PC-3 (cell line): ENCODE measurements at regions not wholly inside any gene's neighbourhood (a gene's known extent, or its start where the extent isn't known, plus 50 kb on each side); places are given as distances from the start of the nearest gene placed in this dataset.
A peak's percentile ranks its signal among the peaks of the same experiment; 100 is the strongest.
"Not testable (repeated sequence)": the region's sequence is repeated elsewhere in the genome, so short reads cannot be mapped to it uniquely, and the experiment has no call there.

Source experiments
- ATAC-seq: fragments of 200-7000 bp; cut with Tn5 transposase; 2 replicates; pipeline ENCODE4 v1.9.1; 2020; ENCODE audit warnings: mild to moderate bottlenecking, moderate library complexity
- BruUV-seq: library from RNA; stranded (reverse); fragments of 400-500 nt; replicated peaks from 2 replicates; lab custom pipeline; 2021; lab: Mats Ljungman, UMichigan
- CTCF ChIA-PET: fragments of 300-600 bp; sonication (Branson Sonifier 250); formaldehyde crosslinking; loops from one replicate; lab custom pipeline; 2022; ENCODE audit warnings: antibody characterized with exemption; lab: Charles Lee
- POLR2A ChIA-PET: fragments of 300-600 bp; sonication (Branson Sonifier 250); formaldehyde crosslinking; loops from one replicate; lab custom pipeline; 2022; ENCODE audit warnings: antibody characterized with exemption; ENCODE audit not compliant: unreplicated experiment; lab: Charles Lee
- DNase-seq: peaks from one replicate; pipeline ENCODE4 v3.0.0-alpha.2; 2015
- H2AFZ ChIP-seq: fragments of 300-600 bp; sonication (generic); 2 replicates; pipeline ENCODE4 v1.6.0; 2016; ENCODE audit warnings: antibody characterized with exemption, low read length
- H3F3A ChIP-seq: fragments of 300-600 bp; sonication (generic); one replicate; pipeline ENCODE4 v1.6.0; 2017; ENCODE audit warnings: antibody characterized with exemption, low read length, control low read depth, mild to moderate bottlenecking; ENCODE audit not compliant: unreplicated experiment
- H3K27ac ChIP-seq: fragments of 300-600 bp; sonication (generic); 2 replicates; pipeline ENCODE4 v1.5.1; 2016; ENCODE audit warnings: mild to moderate bottlenecking, low read length
- H3K27me3 ChIP-seq: fragments of 300-600 bp; sonication (generic); 2 replicates; pipeline ENCODE4 v1.6.1; 2016; ENCODE audit warnings: low read length, mixed read lengths
- H3K36me3 ChIP-seq: fragments of 300-600 bp; sonication (generic); 2 replicates; pipeline ENCODE4 v1.6.1; 2016; ENCODE audit warnings: low read depth, mixed run types, low read length, mixed read lengths
- H3K4me1 ChIP-seq: fragments of 300-600 bp; sonication (generic); 2 replicates; pipeline ENCODE4 v1.5.1; 2016; ENCODE audit warnings: low read length; ENCODE audit not compliant: insufficient read depth
- H3K4me2 ChIP-seq: fragments of 300-600 bp; sonication (generic); 2 replicates; pipeline ENCODE4 v1.6.0; 2016; ENCODE audit warnings: low read length
- H3K4me3 ChIP-seq: fragments of 300-600 bp; sonication (generic); 2 replicates; pipeline ENCODE4 v1.5.1; 2016; ENCODE audit warnings: mild to moderate bottlenecking, low read length, mixed read lengths
- H3K79me2 ChIP-seq: fragments of 300-600 bp; sonication (generic); 2 replicates; pipeline ENCODE4 v1.6.1; 2017; ENCODE audit warnings: low read length, mixed read lengths
- H3K9ac ChIP-seq: fragments of 300-600 bp; sonication (generic); 2 replicates; pipeline ENCODE4 v1.6.0; 2016; ENCODE audit warnings: mild to moderate bottlenecking, low read length
- H3K9me2 ChIP-seq: fragments of 300-600 bp; sonication (generic); replicated peaks from 2 replicates; pipeline ENCODE4 v1.6.1; 2016; ENCODE audit warnings: mixed run types, low read length, mixed read lengths
- H3K9me3 ChIP-seq: fragments of 300-600 bp; sonication (generic); 2 replicates; pipeline ENCODE4 v1.6.1; 2016; ENCODE audit warnings: low read length, mixed read lengths
- H4K20me1 ChIP-seq: fragments of 300-600 bp; sonication (generic); 2 replicates; pipeline ENCODE4 v1.6.1; 2016; ENCODE audit warnings: low read length, mixed read lengths
- CTCF ChIP-seq: fragments of 300-600 bp; sonication (generic); conservative IDR thresholded peaks from 2 replicates; pipeline ENCODE4 v1.5.1; 2017; ENCODE audit warnings: antibody characterized with exemption, low read depth, mild to moderate bottlenecking, low read length
- EZH2 ChIP-seq: fragments of 300-600 bp; sonication (generic); IDR thresholded peaks from one replicate; pipeline ENCODE4 v1.6.1; 2017; ENCODE audit warnings: antibody characterized with exemption, mild to moderate bottlenecking, low read length; ENCODE audit not compliant: unreplicated experiment
- EZH2phosphoT487 ChIP-seq: fragments of 300-600 bp; sonication (generic); IDR thresholded peaks from 2 replicates; pipeline ENCODE4 v1.6.1; 2018; ENCODE audit warnings: mild to moderate bottlenecking, antibody characterized with exemption, low read length, borderline replicate concordance
- intact Hi-C: fragments of 100-400 bp; cut with micrococcal nuclease; formaldehyde crosslinking; loops from 2 replicates; pipeline ENCODE4 v1.9.0; 2023

GRCh38 chr12:67046062-67046461 is 223.1 kb upstream of the CAND1 start:
- Histone ChIP-seq H4K20me1 (no peaks in the 10 kb centered on the region), H3K27me3 (no peaks in the 10 kb centered on the region), H3K9me2 (no peaks in the 10 kb centered on the region), H3K9ac (no peak overlapping the region), H3K4me2 (no peak overlapping the region), H3F3A (peaks cover 8% of the 10 kb centered on the region), H3K9me3 (no peaks in the 10 kb centered on the region), H3K36me3 (no peaks in the 10 kb centered on the region), H3K4me3 (no peak overlapping the region), H3K27ac (no peak overlapping the region), H2AFZ (no peak overlapping the region), H3K4me1 (peaks cover 62% of the 10 kb centered on the region), H3K79me2 (no peaks in the 10 kb centered on the region)
- BruUV-seq = no TSS peak
- no peak for DNase-seq
- ChIA-PET CTCF (no interaction called here), POLR2A (no interaction called here)
- TF ChIP-seq EZH2 (no peak), EZH2phosphoT487 (no peak)
- ATAC-seq = no peak
- intact Hi-C loops = no loop called here

GRCh38 chr12:67047634-67048033 is 221.5 kb upstream of the CAND1 start:
- Histone ChIP-seq H3K9me2 (no peaks in the 10 kb centered on the region), H2AFZ (no peak overlapping the region), H3K4me3 (peak overlapping the region; percentile 24; the same call in 1 of the 2 replicates), H3K27ac (peak overlapping the region; percentile 14; the same call in 1 of the 2 replicates), H3K9ac (no peak overlapping the region), H4K20me1 (no peaks in the 10 kb centered on the region), H3K4me1 (peaks cover 60% of the 10 kb centered on the region), H3K4me2 (peak overlapping the region; percentile 65), H3F3A (peaks cover 3% of the 10 kb centered on the region), H3K79me2 (no peaks in the 10 kb centered on the region), H3K36me3 (no peaks in the 10 kb centered on the region), H3K9me3 (no peaks in the 10 kb centered on the region), H3K27me3 (no peaks in the 10 kb centered on the region)
- no TSS peak for BruUV-seq
- ChIA-PET CTCF (interaction anchor here (0.6 kb wide), 1 partner anchor 21 kb away, joined by 13 read pairs; no protein-coding TSS in a partner anchor), POLR2A (no interaction called here)
- DNase-seq (peak; percentile 60), ATAC-seq (peak; percentile 64)
- intact Hi-C loops = no loop called here
- no peak for TF ChIP-seq EZH2
- no peak for TF ChIP-seq EZH2phosphoT487
- TF ChIP-seq CTCF = no peak

GRCh38 chr12:67048371-67048770 is 220.8 kb upstream of the CAND1 start:
- Histone ChIP-seq H3K9me2 (no peaks in the 10 kb centered on the region), H3K36me3 (no peaks in the 10 kb centered on the region), H3K4me1 (peaks cover 61% of the 10 kb centered on the region), H3K9me3 (no peaks in the 10 kb centered on the region), H3K9ac (no peak overlapping the region), H3K27me3 (no peaks in the 10 kb centered on the region), H2AFZ (no peak overlapping the region), H3K79me2 (no peaks in the 10 kb centered on the region), H3K27ac (peak overlapping the region; percentile 14; the same call in 1 of the 2 replicates), H3F3A (peaks cover 3% of the 10 kb centered on the region), H3K4me2 (peak overlapping the region; percentile 65), H4K20me1 (no peaks in the 10 kb centered on the region), H3K4me3 (no peak overlapping the region)
- ChIA-PET CTCF (no interaction called here), POLR2A (no interaction called here)
- DNase-seq (peak; percentile 45), ATAC-seq (no peak)
- TF ChIP-seq EZH2 (no peak), CTCF (no peak), EZH2phosphoT487 (no peak)
- intact Hi-C loops = no loop called here
- no TSS peak for BruUV-seq

- H3K9ac ChIP-seq, BruUV-seq, H3K27ac ChIP-seq, H3K79me2 ChIP-seq, POLR2A ChIA-PET, ATAC-seq, H3K9me3 ChIP-seq, H3F3A ChIP-seq, H2AFZ ChIP-seq, H3K9me2 ChIP-seq, H3K4me2 ChIP-seq, H4K20me1 ChIP-seq, H3K27me3 ChIP-seq, CTCF ChIA-PET, intact Hi-C loops, H3K36me3 ChIP-seq, H3K4me3 ChIP-seq, DNase-seq: not testable (repeated sequence)
- peaks cover 62% of the 10 kb centered on the region for H3K4me1 ChIP-seq
These were observed 220.0 kb upstream of the CAND1 start for GRCh38 chr12:67049199-67049598.
